ENCODE measurements at regions not wholly inside any gene's neighbourhood (a gene's known extent, or its start where the extent isn't known, plus 50 kb on each side); places are given as distances from the start of the nearest gene placed in this dataset.

GRCh38 chr9:88658311-88658822 is 123.4 kb downstream of the NXNL2 start:
- Histone ChIP-seq H3K27me3 (replicated peaks in 2 of 5; ENCODE audit: control insufficient read depth in 4 of 5, insufficient read depth in 5 of 5, low read length in 4 of 5) (peaks cover 0 to 4% (median 2%) of the 10 kb centered on the region in 5 experiments), H3K27ac (ENCODE audit: insufficient read depth in 1 of 2, low read depth in 1 of 2, low read length in 2 of 2, poor library complexity in 1 of 2, severe bottlenecking in 2 of 2) (no peak overlapping the region), H3K4me1 (ENCODE audit: control extremely low read depth in 1 of 4, control insufficient read depth in 4 of 4, insufficient read depth in 4 of 4, low read length in 3 of 4) (no peaks in the 10 kb centered on the region), H3K4me3 (ENCODE audit: control insufficient read depth in 1 of 7, extremely low read depth in 1 of 7, insufficient read depth in 4 of 7, low read depth in 2 of 7, low read length in 6 of 7) (no peak overlapping the region), H3K36me3 (ENCODE audit: control insufficient read depth in 4 of 4, insufficient read depth in 4 of 4, low read length in 3 of 4) (no peaks in the 10 kb centered on the region), H3K9me3 (ENCODE audit: control extremely low read depth in 1 of 5, control insufficient read depth in 4 of 5, insufficient read depth in 2 of 5, low read depth in 1 of 5, low read length in 4 of 5) (peaks cover 0 to 2% (median 0%) of the 10 kb centered on the region in 5 experiments)
- ChIA-PET CTCF (no interaction called here), POLR2A (no interaction called here)
- DNase-seq: no peak
- 91% methylated on average over 7 of the region's 7 CpGs for WGBS (ENCODE audit: insufficient coverage)

GRCh38 chr9:88659126-88659525 is 124.1 kb downstream of the NXNL2 start:
- Histone ChIP-seq H3K9me3 (ENCODE audit: control extremely low read depth in 1 of 5, control insufficient read depth in 4 of 5, insufficient read depth in 2 of 5, low read depth in 1 of 5, low read length in 4 of 5) (peaks cover 0 to 2% (median 0%) of the 10 kb centered on the region in 5 experiments), H3K36me3 (ENCODE audit: control insufficient read depth in 4 of 4, insufficient read depth in 4 of 4, low read length in 3 of 4) (no peaks in the 10 kb centered on the region), H3K4me3 (ENCODE audit: control insufficient read depth in 1 of 7, extremely low read depth in 1 of 7, insufficient read depth in 4 of 7, low read depth in 2 of 7, low read length in 6 of 7) (no peak overlapping the region), H3K27me3 (replicated peaks in 2 of 5; ENCODE audit: control insufficient read depth in 4 of 5, insufficient read depth in 5 of 5, low read length in 4 of 5) (peaks cover 0 to 5% (median 2%) of the 10 kb centered on the region in 5 experiments), H3K27ac (ENCODE audit: insufficient read depth in 1 of 2, low read depth in 1 of 2, low read length in 2 of 2, poor library complexity in 1 of 2, severe bottlenecking in 2 of 2) (no peak overlapping the region), H3K4me1 (ENCODE audit: control extremely low read depth in 1 of 4, control insufficient read depth in 4 of 4, insufficient read depth in 4 of 4, low read length in 3 of 4) (no peaks in the 10 kb centered on the region)
- ChIA-PET CTCF (no interaction called here), POLR2A (no interaction called here)
- DNase-seq: no peak
- WGBS (ENCODE audit: insufficient coverage): 100% methylated on average over 2 of the region's 2 CpGs

DNA sequence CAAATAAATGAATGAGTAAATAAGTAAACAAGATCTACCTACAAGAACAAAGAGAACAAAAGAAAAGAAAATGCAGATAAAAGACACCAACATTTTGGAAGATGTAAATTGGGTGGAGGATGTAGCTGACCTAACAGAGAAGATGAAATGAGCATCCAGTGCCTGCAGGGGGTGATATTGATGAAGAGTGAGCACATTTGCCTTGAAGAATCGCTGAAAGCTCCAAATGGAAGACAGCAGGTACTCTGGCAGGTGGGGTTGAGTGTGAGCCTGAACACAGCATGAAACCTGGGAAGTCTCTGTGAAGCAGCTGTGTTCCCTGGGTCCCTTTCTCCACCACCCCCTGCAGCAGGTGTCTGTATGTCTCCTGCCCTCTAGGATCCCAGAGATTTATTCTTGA is 125.6 kb downstream of the NXNL2 start:
- Histone ChIP-seq H3K27me3 (replicated peaks in 2 of 5; ENCODE audit: control insufficient read depth in 4 of 5, insufficient read depth in 5 of 5, low read length in 4 of 5) (peaks cover 0 to 9% (median 2%) of the 10 kb centered on the region in 5 experiments), H3K27ac (ENCODE audit: insufficient read depth in 1 of 2, low read depth in 1 of 2, low read length in 2 of 2, poor library complexity in 1 of 2, severe bottlenecking in 2 of 2) (no peak overlapping the region), H3K9me3 (ENCODE audit: control extremely low read depth in 1 of 5, control insufficient read depth in 4 of 5, insufficient read depth in 2 of 5, low read depth in 1 of 5, low read length in 4 of 5) (peaks cover 0 to 2% (median 0%) of the 10 kb centered on the region in 5 experiments), H3K4me3 (ENCODE audit: control insufficient read depth in 1 of 7, extremely low read depth in 1 of 7, insufficient read depth in 4 of 7, low read depth in 2 of 7, low read length in 6 of 7) (no peak overlapping the region), H3K36me3 (ENCODE audit: control insufficient read depth in 4 of 4, insufficient read depth in 4 of 4, low read length in 3 of 4) (no peaks in the 10 kb centered on the region), H3K4me1 (ENCODE audit: control extremely low read depth in 1 of 4, control insufficient read depth in 4 of 4, insufficient read depth in 4 of 4, low read length in 3 of 4) (no peaks in the 10 kb centered on the region)
- ChIA-PET POLR2A (no interaction called here), CTCF (no interaction called here)
- DNase-seq: peak in 1 of 3 donors; percentile 0
- WGBS (ENCODE audit: insufficient coverage): 71% methylated on average over 1 of the region's 1 CpG

DNA sequence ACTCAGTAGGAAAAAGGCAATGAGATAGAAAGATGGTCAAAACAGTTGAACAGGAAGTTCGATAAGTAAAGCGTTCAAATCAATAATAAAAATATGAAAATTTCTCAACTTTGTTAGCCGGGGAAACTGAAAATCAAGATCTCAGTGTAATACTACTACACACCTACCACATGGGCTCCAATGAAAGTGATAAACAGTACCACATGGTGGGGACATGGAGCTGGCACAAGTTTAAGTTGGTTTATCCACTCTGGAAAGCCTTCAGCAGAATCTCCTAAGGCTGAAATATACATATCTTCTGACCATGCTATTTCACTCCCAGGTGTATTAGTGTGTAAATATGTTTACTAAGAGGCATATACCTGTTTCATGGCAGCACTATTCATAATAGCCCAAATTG is 126.8 kb downstream of the NXNL2 start:
- Histone ChIP-seq H3K27ac (ENCODE audit: insufficient read depth in 1 of 2, low read depth in 1 of 2, low read length in 2 of 2, poor library complexity in 1 of 2, severe bottlenecking in 2 of 2) (no peak overlapping the region), H3K4me3 (ENCODE audit: control insufficient read depth in 1 of 7, extremely low read depth in 1 of 7, insufficient read depth in 4 of 7, low read depth in 2 of 7, low read length in 6 of 7) (no peak overlapping the region), H3K4me1 (ENCODE audit: control extremely low read depth in 1 of 4, control insufficient read depth in 4 of 4, insufficient read depth in 4 of 4, low read length in 3 of 4) (no peaks in the 10 kb centered on the region), H3K36me3 (ENCODE audit: control insufficient read depth in 4 of 4, insufficient read depth in 4 of 4, low read length in 3 of 4) (no peaks in the 10 kb centered on the region), H3K9me3 (ENCODE audit: control extremely low read depth in 1 of 5, control insufficient read depth in 4 of 5, insufficient read depth in 2 of 5, low read depth in 1 of 5, low read length in 4 of 5) (peaks cover 0 to 2% (median 0%) of the 10 kb centered on the region in 5 experiments), H3K27me3 (replicated peaks in 2 of 5; ENCODE audit: control insufficient read depth in 4 of 5, insufficient read depth in 5 of 5, low read length in 4 of 5) (peaks cover 0 to 9% (median 0%) of the 10 kb centered on the region in 5 experiments)
- no peak for DNase-seq
- WGBS (ENCODE audit: insufficient coverage): no CpG with 5 or more reads among the region's 3 CpGs
- ChIA-PET POLR2A (no interaction called here), CTCF (no interaction called here)

DNA sequence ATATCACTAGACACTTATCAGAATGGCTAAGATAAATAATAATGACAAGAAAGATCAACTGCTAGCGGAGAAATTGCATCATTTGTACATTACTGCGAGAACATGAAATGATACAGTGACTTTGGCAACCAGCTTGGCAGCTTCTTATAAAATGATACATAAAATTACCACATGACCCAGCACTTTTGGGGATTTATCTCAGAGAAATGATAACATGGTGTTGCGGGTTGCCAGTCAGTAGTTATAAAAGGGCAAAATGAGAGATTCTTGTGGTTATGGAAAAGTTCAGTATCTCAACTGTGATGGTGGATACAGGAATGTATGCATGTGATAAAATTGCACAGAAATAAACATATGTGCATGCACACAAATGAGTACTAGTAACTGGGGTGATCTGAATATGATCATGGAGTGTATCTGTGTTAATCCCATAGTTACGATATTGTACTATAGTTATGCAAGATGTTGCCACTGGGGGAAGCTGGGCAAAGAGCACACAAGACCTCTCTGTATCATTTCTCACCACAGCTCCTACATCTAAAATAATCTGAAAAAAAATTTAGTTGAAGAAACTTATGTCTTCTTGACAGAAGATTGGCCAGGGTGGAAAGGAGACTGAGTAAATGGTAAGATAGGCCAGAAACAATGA is 128.9 kb downstream of the NXNL2 start:
- H3K9me3 ChIP-seq (ENCODE audit: control extremely low read depth in 1 of 5, control insufficient read depth in 4 of 5, insufficient read depth in 2 of 5, low read depth in 1 of 5, low read length in 4 of 5): peaks cover 0 to 2% (median 0%) of the 10 kb centered on the region in 5 experiments
- H3K36me3 ChIP-seq (ENCODE audit: control insufficient read depth in 4 of 4, insufficient read depth in 4 of 4, low read length in 3 of 4): no peaks in the 10 kb centered on the region
- ChIA-PET POLR2A (interaction anchor here (0.6 kb wide), 1 partner anchor 28 kb away, joined by 4 read pairs; no protein-coding TSS in a partner anchor), CTCF (no interaction called here)
- H3K27ac ChIP-seq (ENCODE audit: insufficient read depth in 1 of 2, low read depth in 1 of 2, low read length in 2 of 2, poor library complexity in 1 of 2, severe bottlenecking in 2 of 2): no peak overlapping the region
- 100% methylated on average over 1 of the region's 4 CpGs for WGBS (ENCODE audit: insufficient coverage)
- H3K4me3 ChIP-seq (ENCODE audit: control insufficient read depth in 1 of 7, extremely low read depth in 1 of 7, insufficient read depth in 4 of 7, low read depth in 2 of 7, low read length in 6 of 7): no peak overlapping the region
- peaks cover 0 to 9% (median 0%) of the 10 kb centered on the region in 5 experiments for H3K27me3 ChIP-seq (replicated peaks in 2 of 5; ENCODE audit: control insufficient read depth in 4 of 5, insufficient read depth in 5 of 5, low read length in 4 of 5)
- H3K4me1 ChIP-seq (ENCODE audit: control extremely low read depth in 1 of 4, control insufficient read depth in 4 of 4, insufficient read depth in 4 of 4, low read length in 3 of 4): no peaks in the 10 kb centered on the region
- DNase-seq: no peak

DNA sequence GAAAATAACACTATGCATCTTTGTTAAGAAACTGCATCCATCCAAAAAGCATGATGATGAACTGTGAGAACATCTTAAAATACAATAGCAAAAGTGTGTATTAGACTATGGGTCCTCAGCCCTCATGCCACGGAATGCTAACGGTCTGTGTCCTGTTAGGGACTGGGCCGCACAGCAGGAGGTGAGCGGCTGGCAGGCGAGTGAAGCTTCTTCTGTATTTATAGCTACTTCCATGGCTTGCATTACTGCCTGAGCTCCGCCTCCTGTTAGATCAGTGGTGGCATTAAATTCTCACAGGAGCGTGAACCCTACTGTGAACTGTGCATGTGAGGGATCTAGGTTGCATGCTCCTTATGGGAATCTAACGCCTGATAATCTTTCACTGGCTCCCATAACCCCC is 129.8 kb downstream of the NXNL2 start:
- no peak overlapping the region for H3K27ac ChIP-seq (ENCODE audit: insufficient read depth in 1 of 2, low read depth in 1 of 2, low read length in 2 of 2, poor library complexity in 1 of 2, severe bottlenecking in 2 of 2)
- POLR2A ChIA-PET: no interaction called here

DNA sequence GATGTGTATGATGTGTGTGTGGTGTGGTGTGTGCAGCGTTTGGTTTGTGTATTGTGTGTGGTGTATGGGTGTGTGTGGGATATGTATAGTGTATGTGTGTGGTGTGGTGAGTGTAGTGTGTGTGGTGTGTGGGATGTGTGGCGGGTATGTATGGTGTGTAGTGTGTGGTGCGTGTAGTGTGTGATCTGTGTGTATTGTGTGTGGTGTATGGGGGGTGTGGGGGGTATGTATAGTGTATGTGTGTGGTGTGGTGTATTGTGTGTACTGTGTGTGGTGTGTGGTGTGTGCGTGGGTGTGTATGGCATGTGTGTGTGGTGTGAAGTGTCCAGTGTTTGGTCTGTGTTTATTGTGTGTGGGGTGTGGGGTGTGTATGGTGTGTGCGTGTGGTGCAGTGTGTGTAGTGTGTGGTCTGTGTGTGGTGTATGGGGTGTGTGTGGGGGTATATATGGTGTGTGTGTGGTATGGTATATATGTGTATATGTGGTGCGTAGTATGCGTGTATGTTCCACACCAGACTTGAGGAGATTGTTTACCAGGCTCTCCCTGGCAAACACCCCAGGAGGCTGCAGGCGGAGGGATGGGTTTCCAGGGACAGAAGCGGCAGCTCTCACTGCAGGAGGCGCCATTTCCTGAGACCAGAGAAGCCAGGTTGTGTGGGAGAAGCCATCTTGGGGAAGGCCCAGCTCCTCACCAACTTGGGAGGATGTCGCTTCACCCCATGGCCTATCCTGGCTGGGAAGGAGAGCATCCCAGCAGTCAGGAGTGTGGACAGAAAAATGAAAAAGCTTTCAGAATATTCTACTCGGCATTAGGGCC is 138.1 kb downstream of the NXNL2 start:
- DNase-seq: no peak
- Histone ChIP-seq H3K27me3 (replicated peaks in 2 of 5; ENCODE audit: control insufficient read depth in 4 of 5, insufficient read depth in 5 of 5, low read length in 4 of 5) (no peaks in the 10 kb centered on the region), H3K9me3 (ENCODE audit: control extremely low read depth in 1 of 5, control insufficient read depth in 4 of 5, insufficient read depth in 2 of 5, low read depth in 1 of 5, low read length in 4 of 5) (peaks cover 0 to 2% (median 0%) of the 10 kb centered on the region in 5 experiments), H3K36me3 (ENCODE audit: control insufficient read depth in 4 of 4, insufficient read depth in 4 of 4, low read length in 3 of 4) (no peaks in the 10 kb centered on the region), H3K4me3 (ENCODE audit: control insufficient read depth in 1 of 7, extremely low read depth in 1 of 7, insufficient read depth in 4 of 7, low read depth in 2 of 7, low read length in 6 of 7) (no peak overlapping the region), H3K4me1 (ENCODE audit: control extremely low read depth in 1 of 4, control insufficient read depth in 4 of 4, insufficient read depth in 4 of 4, low read length in 3 of 4) (no peaks in the 10 kb centered on the region), H3K27ac (ENCODE audit: insufficient read depth in 1 of 2, low read depth in 1 of 2, low read length in 2 of 2, poor library complexity in 1 of 2, severe bottlenecking in 2 of 2) (no peak overlapping the region)
- POLR2A ChIA-PET: no interaction called here
- CTCF ChIA-PET: no interaction called here
- WGBS (ENCODE audit: insufficient coverage): 95% methylated on average over 8 of the region's 12 CpGs

More for the DNA sequence above, 129.8 kb downstream of the NXNL2 start:
- WGBS (ENCODE audit: insufficient coverage): 85% methylated on average over 5 of the region's 8 CpGs
- peaks cover 0 to 2% (median 0%) of the 10 kb centered on the region in 5 experiments for H3K9me3 ChIP-seq (ENCODE audit: control extremely low read depth in 1 of 5, control insufficient read depth in 4 of 5, insufficient read depth in 2 of 5, low read depth in 1 of 5, low read length in 4 of 5)
- CTCF ChIA-PET: no interaction called here
- H3K4me1 ChIP-seq (ENCODE audit: control extremely low read depth in 1 of 4, control insufficient read depth in 4 of 4, insufficient read depth in 4 of 4, low read length in 3 of 4): no peaks in the 10 kb centered on the region
- no peak overlapping the region for H3K4me3 ChIP-seq (ENCODE audit: control insufficient read depth in 1 of 7, extremely low read depth in 1 of 7, insufficient read depth in 4 of 7, low read depth in 2 of 7, low read length in 6 of 7)
- peaks cover 0 to 9% (median 0%) of the 10 kb centered on the region in 5 experiments for H3K27me3 ChIP-seq (replicated peaks in 2 of 5; ENCODE audit: control insufficient read depth in 4 of 5, insufficient read depth in 5 of 5, low read length in 4 of 5)
- DNase-seq: no peak
- H3K36me3 ChIP-seq (ENCODE audit: control insufficient read depth in 4 of 4, insufficient read depth in 4 of 4, low read length in 3 of 4): no peaks in the 10 kb centered on the region
